Liver (tissue), 8 donors: ENCODE measurements at regions not wholly inside any gene's neighbourhood (a gene's known extent, or its start where the extent isn't known, plus 50 kb on each side); places are given as distances from the start of the nearest gene placed in this dataset.

ENCODE experiments used
- DNase-seq: peaks from one replicate; pipeline ENCODE4 v3.0.0-alpha.2; 2017; ENCODE audit warnings: low spot score
- H3K27ac ChIP-seq, 2 donors: one replicate each; pipeline ENCODE4 v1.7.0; 2013; ENCODE audit warnings: inconsistent platforms in 2 of 2, low read length in 2 of 2, control low read depth in 1 of 2, low read depth in 1 of 2, mild to moderate bottlenecking in 1 of 2
- H3K27me3 ChIP-seq, 4 donors: one replicate each; pipeline versions ENCODE4 v1.6.1 to v1.7.0; 2013; ENCODE audit warnings: low read length in 3 of 4, inconsistent platforms in 1 of 4, mild to moderate bottlenecking in 1 of 4, moderate library complexity in 1 of 4; ENCODE audit not compliant: control insufficient read depth in 4 of 4, insufficient read depth in 4 of 4
- H3K36me3 ChIP-seq, 4 donors: one replicate each; pipeline versions ENCODE4 v1.6.1 to v1.7.0; 2013; ENCODE audit warnings: low read length in 3 of 4, mild to moderate bottlenecking in 3 of 4, low read depth in 1 of 4, moderate library complexity in 1 of 4; ENCODE audit not compliant: control insufficient read depth in 4 of 4, insufficient read depth in 3 of 4
- H3K4me1 ChIP-seq, 4 donors: one replicate each; pipeline versions ENCODE4 v1.6.1 to v1.7.0; 2013; ENCODE audit warnings: low read length in 3 of 4, mild to moderate bottlenecking in 3 of 4, moderate library complexity in 1 of 4; ENCODE audit not compliant: control insufficient read depth in 4 of 4, insufficient read depth in 4 of 4
- H3K4me3 ChIP-seq, 3 donors: one replicate each; pipeline versions ENCODE4 v1.6.1 to v1.7.0; 2013; ENCODE audit warnings: low read length in 3 of 3, control low read depth in 1 of 3, low read depth in 1 of 3, mild to moderate bottlenecking in 1 of 3
- H3K9ac ChIP-seq, 2 donors: one replicate each; pipeline ENCODE4 v1.7.0; 2013; ENCODE audit warnings: low read length in 2 of 2, mild to moderate bottlenecking in 2 of 2, moderate library complexity in 2 of 2, control low read depth in 1 of 2, low read depth in 1 of 2
- H3K9me3 ChIP-seq, 4 donors: one replicate each; pipeline versions ENCODE4 v1.6.1 to v1.7.0; 2013; ENCODE audit warnings: low read length in 3 of 4; ENCODE audit not compliant: control insufficient read depth in 4 of 4
- CTCF ChIP-seq: fragments of 150-350 bp; IDR thresholded peaks from 2 replicates; pipeline ENCODE4 v1.5.1; 2017; ENCODE audit warnings: improper control_type of control experiment, low read depth, low read length; ENCODE audit not compliant: missing input control
- EGR1 ChIP-seq, 2 donors: IDR thresholded peaks; 2 replicates each; pipeline ENCODE4 v1.6.1; 2016 to 2018; ENCODE audit warnings: antibody characterized with exemption in 2 of 2, low read depth in 2 of 2
- FOXA1 ChIP-seq: IDR thresholded peaks from 2 replicates; pipeline ENCODE4 v1.6.1; 2016; ENCODE audit warnings: antibody characterized with exemption
- FOXA2 ChIP-seq: IDR thresholded peaks from 2 replicates; pipeline ENCODE4 v1.6.1; 2016; ENCODE audit warnings: antibody characterized with exemption
- GABPA ChIP-seq, 2 donors: IDR thresholded peaks in 1 of 2; conservative IDR thresholded peaks in 1 of 2; 2 replicates each; pipeline ENCODE4 v1.6.1; 2016; ENCODE audit warnings: antibody characterized with exemption in 2 of 2, mild to moderate bottlenecking in 1 of 2, moderate library complexity in 1 of 2
- HNF4A ChIP-seq, 2 donors: conservative IDR thresholded peaks; 2 replicates each; pipeline ENCODE4 v1.6.1; 2016; ENCODE audit warnings: antibody characterized with exemption in 2 of 2, mild to moderate bottlenecking in 2 of 2
- HNF4G ChIP-seq: IDR thresholded peaks from 2 replicates; pipeline ENCODE4 v1.6.1; 2016; ENCODE audit warnings: antibody characterized with exemption
- JUND ChIP-seq, 2 donors: IDR thresholded peaks; 2 replicates each; pipeline ENCODE4 v1.6.1; 2016; ENCODE audit warnings: antibody characterized with exemption in 2 of 2
- MAX ChIP-seq: IDR thresholded peaks from 2 replicates; pipeline ENCODE4 v1.6.1; 2016; ENCODE audit warnings: antibody characterized with exemption
- NR2F2 ChIP-seq: IDR thresholded peaks from 2 replicates; pipeline ENCODE4 v1.6.1; 2016; ENCODE audit warnings: antibody characterized with exemption
- RAD21 ChIP-seq, 2 donors: IDR thresholded peaks; 2 replicates each; pipeline ENCODE4 v1.6.1; 2016; ENCODE audit warnings: antibody characterized with exemption in 2 of 2, mild to moderate bottlenecking in 2 of 2
- REST ChIP-seq: IDR thresholded peaks from 2 replicates; pipeline ENCODE4 v1.6.1; 2016; ENCODE audit warnings: antibody characterized with exemption, mild to moderate bottlenecking
- RXRA ChIP-seq, 2 donors: IDR thresholded peaks; 2 replicates each; pipeline ENCODE4 v1.6.1; 2017 to 2018; ENCODE audit warnings: antibody characterized with exemption in 2 of 2, mild to moderate bottlenecking in 1 of 2
- SP1 ChIP-seq: IDR thresholded peaks from 2 replicates; pipeline ENCODE4 v1.6.1; 2018; ENCODE audit warnings: antibody characterized with exemption, mild to moderate bottlenecking
- TAF1 ChIP-seq: conservative IDR thresholded peaks from 2 replicates; pipeline ENCODE4 v1.6.1; 2016; ENCODE audit warnings: antibody characterized with exemption, mild to moderate bottlenecking
- YY1 ChIP-seq: IDR thresholded peaks from 2 replicates; pipeline ENCODE4 v1.6.1; 2016; ENCODE audit warnings: antibody characterized with exemption, mild to moderate bottlenecking
- ZBTB33 ChIP-seq: IDR thresholded peaks from 2 replicates; pipeline ENCODE4 v1.6.1; 2016; ENCODE audit warnings: antibody characterized with exemption
- WGBS: extraction: QIAGEN DNeasy Blood & Tissue Kit; methylation state at CpG from one replicate; pipeline ENCODE4 v1.1.7; 2013; 5-methylcytosine and 5-hydroxymethylcytosine counted together
- donor health status: healthy.
- donor health status: healthy.
- donor health status: healthy.
- donor health status: healthy.
- donor health status: healthy.

- no peak for DNase-seq
- H3K27me3 ChIP-seq: no peaks in the 10 kb centered on the region
- no peak overlapping the region for H3K4me3 ChIP-seq
- H3K27ac ChIP-seq: no peak overlapping the region
- TF ChIP-seq NR2F2: no peak
- no peak for TF ChIP-seq FOXA1
- TF ChIP-seq HNF4G: no peak
- no peak for TF ChIP-seq SP1
- TF ChIP-seq GABPA (IDR thresholded peaks at IDR 0.05 in 1 of 2, conservative IDR thresholded peaks at IDR 0.05 in 1 of 2): no peak
- TF ChIP-seq ZBTB33: no peak
- TF ChIP-seq MAX: no peak
- TF ChIP-seq HNF4A (conservative IDR thresholded peaks at IDR 0.05): no peak
- TF ChIP-seq RAD21 (IDR thresholded peaks at IDR 0.05): no peak
- H3K36me3 ChIP-seq: no peaks in the 10 kb centered on the region
- no peaks in the 10 kb centered on the region for H3K4me1 ChIP-seq
- H3K9ac ChIP-seq: no peak overlapping the region
- WGBS: 87% methylated on average over 3 of the region's 3 CpGs
- H3K9me3 ChIP-seq: no peaks in the 10 kb centered on the region
These were observed 649.5 kb upstream of the CAMK1G start for GRCh38 chr1:208933984-208934525.

- no peak overlapping the region for H3K27ac ChIP-seq
- no peaks in the 10 kb centered on the region for H3K27me3 ChIP-seq
- H3K4me3 ChIP-seq: no peak overlapping the region
- H3K9me3 ChIP-seq: no peaks in the 10 kb centered on the region
- 80% methylated on average over 6 of the region's 6 CpGs for WGBS
- no peaks in the 10 kb centered on the region for H3K36me3 ChIP-seq
- H3K9ac ChIP-seq: no peak overlapping the region
- TF ChIP-seq FOXA2: no peak
- H3K4me1 ChIP-seq: no peaks in the 10 kb centered on the region
- no peak for DNase-seq
These were observed 648.6 kb upstream of the CAMK1G start for GRCh38 chr1:208934933-208935332.

- WGBS: 78% methylated on average over 3 of the region's 3 CpGs
- no peak overlapping the region for H3K9ac ChIP-seq
- no peaks in the 10 kb centered on the region for H3K27me3 ChIP-seq
- H3K36me3 ChIP-seq: no peaks in the 10 kb centered on the region
- H3K9me3 ChIP-seq: no peaks in the 10 kb centered on the region
- H3K4me1 ChIP-seq: no peaks in the 10 kb centered on the region
- DNase-seq: no peak
- H3K4me3 ChIP-seq: no peak overlapping the region
- no peak overlapping the region for H3K27ac ChIP-seq
- TF ChIP-seq MAX (no peak), RAD21 (IDR thresholded peaks at IDR 0.05) (no peak), SP1 (no peak), FOXA1 (no peak), HNF4A (conservative IDR thresholded peaks at IDR 0.05) (no peak), TAF1 (no peak), GABPA (IDR thresholded peaks at IDR 0.05 in 1 of 2, conservative IDR thresholded peaks at IDR 0.05 in 1 of 2) (no peak), NR2F2 (no peak), JUND (IDR thresholded peaks at IDR 0.05) (no peak), FOXA2 (no peak), HNF4G (no peak), REST (no peak), YY1 (no peak), CTCF (no peak), RXRA (IDR thresholded peaks at IDR 0.05) (no peak), EGR1 (IDR thresholded peaks at IDR 0.05; ENCODE audit: low read depth in 2 of 2) (no peak), ZBTB33 (no peak)
These were observed 647.9 kb upstream of the CAMK1G start for GRCh38 chr1:208935517-208936187.
